ENCODE measurements at regions not wholly inside any gene's neighbourhood (a gene's known extent, or its start where the extent isn't known, plus 50 kb on each side); places are given as distances from the start of the nearest gene placed in this dataset.

- Histone ChIP-seq H3K4me3 (ENCODE audit: low read length in 3 of 3) (no peak overlapping the region), H3K27ac (ENCODE audit: low read depth in 2 of 2, low read length in 2 of 2) (no peak overlapping the region), H3K9me3 (ENCODE audit: control insufficient read depth in 2 of 3, insufficient read depth in 1 of 3, low read length in 3 of 3) (no peaks in the 10 kb centered on the region), H3K9ac (ENCODE audit: low read length in 3 of 3) (no peak overlapping the region), H3K36me3 (ENCODE audit: control insufficient read depth in 2 of 3, insufficient read depth in 3 of 3, low read length in 3 of 3) (no peaks in the 10 kb centered on the region), H3K27me3 (ENCODE audit: control insufficient read depth, insufficient read depth, low read length) (peaks cover 2% of the 10 kb centered on the region), H3K4me1 (ENCODE audit: control insufficient read depth in 2 of 3, insufficient read depth in 2 of 3, low read depth in 1 of 3, low read length in 3 of 3) (peaks cover 0 to 3% (median 0%) of the 10 kb centered on the region in 3 donors)
- intact Hi-C loops (cut with DNase I) = loop anchor here (5.0 kb wide), 1 partner anchor 339 kb away; no protein-coding TSS in a partner anchor
- DNase-seq (no peak), FAIRE-seq (no peak)
- no peak for TF ChIP-seq CTCF (IDR thresholded peaks at IDR 0.05; ENCODE audit: borderline replicate concordance, extremely low read depth, insufficient read depth)
Observed at GRCh38 chr2:120681696-120682288, 53.9 kb upstream of the GLI2 start.

- H3K4me3 ChIP-seq (ENCODE audit: low read length in 3 of 3) = no peak overlapping the region
- H3K4me1 ChIP-seq (ENCODE audit: control insufficient read depth in 2 of 3, insufficient read depth in 2 of 3, low read depth in 1 of 3, low read length in 3 of 3) = peaks cover 0 to 3% (median 0%) of the 10 kb centered on the region in 3 donors
- H3K9ac ChIP-seq (ENCODE audit: low read length in 3 of 3) = no peak overlapping the region
- DNase-seq (no peak), FAIRE-seq (no peak)
- H3K9me3 ChIP-seq (ENCODE audit: control insufficient read depth in 2 of 3, insufficient read depth in 1 of 3, low read length in 3 of 3) = no peaks in the 10 kb centered on the region
- no peaks in the 10 kb centered on the region for H3K36me3 ChIP-seq (ENCODE audit: control insufficient read depth in 2 of 3, insufficient read depth in 3 of 3, low read length in 3 of 3)
- intact Hi-C loops (cut with DNase I) = loop anchor here (5.0 kb wide), 1 partner anchor 340 kb away; no protein-coding TSS in a partner anchor
- H3K27ac ChIP-seq (ENCODE audit: low read depth in 2 of 2, low read length in 2 of 2) = no peak overlapping the region
- TF ChIP-seq CTCF (IDR thresholded peaks at IDR 0.05; ENCODE audit: borderline replicate concordance, extremely low read depth, insufficient read depth) = no peak
- H3K27me3 ChIP-seq (ENCODE audit: control insufficient read depth, insufficient read depth, low read length) = no peaks in the 10 kb centered on the region
Observed at GRCh38 chr2:120682654-120683053, 53.0 kb upstream of the GLI2 start.

- no peak overlapping the region for H3K4me3 ChIP-seq (ENCODE audit: low read length in 3 of 3)
- intact Hi-C loops (cut with DNase I) = loop anchor here (5.0 kb wide), 1 partner anchor 341 kb away; no protein-coding TSS in a partner anchor
- no peaks in the 10 kb centered on the region for H3K9me3 ChIP-seq (ENCODE audit: control insufficient read depth in 2 of 3, insufficient read depth in 1 of 3, low read length in 3 of 3)
- no peak for FAIRE-seq
- no peak for DNase-seq
- H3K27me3 ChIP-seq (ENCODE audit: control insufficient read depth, insufficient read depth, low read length) = no peaks in the 10 kb centered on the region
- H3K9ac ChIP-seq (ENCODE audit: low read length in 3 of 3) = no peak overlapping the region
- no peaks in the 10 kb centered on the region for H3K36me3 ChIP-seq (ENCODE audit: control insufficient read depth in 2 of 3, insufficient read depth in 3 of 3, low read length in 3 of 3)
- H3K27ac ChIP-seq (ENCODE audit: low read depth in 2 of 2, low read length in 2 of 2) = no peak overlapping the region
- peaks cover 0 to 3% (median 0%) of the 10 kb centered on the region in 3 donors for H3K4me1 ChIP-seq (ENCODE audit: control insufficient read depth in 2 of 3, insufficient read depth in 2 of 3, low read depth in 1 of 3, low read length in 3 of 3)
- TF ChIP-seq CTCF (IDR thresholded peaks at IDR 0.05; ENCODE audit: borderline replicate concordance, extremely low read depth, insufficient read depth) = no peak
Observed at GRCh38 chr2:120683081-120683480, 52.6 kb upstream of the GLI2 start.

Measured in kidney (tissue), 13 donors.